H1 (cell line): ENCODE measurements at regions not wholly inside any gene's neighbourhood (a gene's known extent, or its start where the extent isn't known, plus 50 kb on each side); places are given as distances from the start of the nearest gene placed in this dataset.

Experiments
- CTCF ChIA-PET: fragments of 300-600 bp; sonication (Branson Sonifier 250); formaldehyde crosslinking; loops from one replicate; lab custom pipeline; 2021; ENCODE audit not compliant: partially characterized antibody; lab: Charles Lee
- POLR2A ChIA-PET: fragments of 300-600 bp; sonication (Branson Sonifier 250); formaldehyde crosslinking; loops from one replicate; lab custom pipeline; 2021; ENCODE audit warnings: inconsistent platforms; ENCODE audit not compliant: partially characterized antibody; lab: Charles Lee
- DNase-seq, 2 experiments: peaks; one replicate each; pipeline versions ENCODE4 v3.0.0 to v3.0.0-alpha.2; 2010 to 2022; ENCODE audit warnings: low spot score in 2 of 2, low read depth in 1 of 2, mixed read lengths in 1 of 2
- FAIRE-seq: peaks from 2 replicates; lab custom pipeline; 2011; peaks lifted over from hg19 to GRCh38; lab: Jason Lieb, UNC
- H2AFZ ChIP-seq: 2 replicates; pipeline ENCODE4 v1.8.1; 2012; ENCODE audit warnings: low read length, inconsistent platforms
- H2AK5ac ChIP-seq: 2 replicates; pipeline ENCODE4 v1.6.1; 2013; ENCODE audit warnings: low read depth, low read length
- H2BK120ac ChIP-seq: replicated peaks from 2 replicates; pipeline ENCODE3; 2013; ENCODE audit warnings: low read depth, low read length, inconsistent platforms
- H2BK12ac ChIP-seq: 2 replicates; pipeline ENCODE4 v1.6.1; 2013; ENCODE audit warnings: low read depth, low read length
- H2BK15ac ChIP-seq: 2 replicates; pipeline ENCODE4 v1.6.1; 2013; ENCODE audit warnings: low read length
- H2BK20ac ChIP-seq: 2 replicates; pipeline ENCODE4 v1.6.1; 2013; ENCODE audit warnings: low read length
- H2BK5ac ChIP-seq: 2 replicates; pipeline ENCODE4 v1.6.1; 2013; ENCODE audit warnings: low read depth, low read length
- H3K14ac ChIP-seq: 2 replicates; pipeline ENCODE4 v1.6.1; 2013; ENCODE audit warnings: inconsistent platforms; ENCODE audit not compliant: insufficient read length
- H3K18ac ChIP-seq: 2 replicates; pipeline ENCODE4 v1.6.1; 2013; ENCODE audit warnings: low read length; ENCODE audit errors: extremely low read depth
- H3K23ac ChIP-seq: 2 replicates; pipeline ENCODE4 v1.6.1; 2013; ENCODE audit warnings: inconsistent platforms; ENCODE audit not compliant: insufficient read length
- H3K23me2 ChIP-seq: 2 replicates; pipeline ENCODE4 v1.6.1; 2013; ENCODE audit warnings: low read depth, low read length
- H3K27ac ChIP-seq: 2 replicates; pipeline ENCODE4 v1.6.1; 2011; ENCODE audit warnings: low read depth, low read length, inconsistent platforms
- H3K27me3 ChIP-seq, 4 experiments: replicated peaks in 1 of 4; 1 replicate in 1 of 4; 2 replicates in 3 of 4; pipeline versions ENCODE4 v1.6.1 to v1.8.1; 2011 to 2013; ENCODE audit warnings: low read length in 3 of 4, mild to moderate bottlenecking in 3 of 4, inconsistent platforms in 2 of 4, mixed read lengths in 2 of 4, moderate library complexity in 1 of 4; ENCODE audit not compliant: control insufficient read depth in 3 of 4, insufficient read depth in 3 of 4; ENCODE audit errors: extremely low read depth in 1 of 4
- H3K36me3 ChIP-seq, 4 experiments: 2 replicates each; pipeline versions ENCODE4 v1.6.1 to v1.8.1; 2011 to 2013; ENCODE audit warnings: mild to moderate bottlenecking in 4 of 4, low read length in 3 of 4, moderate library complexity in 2 of 4, control low read depth in 1 of 4, inconsistent platforms in 1 of 4; ENCODE audit not compliant: insufficient read depth in 4 of 4, control insufficient read depth in 2 of 4
- H3K4ac ChIP-seq: replicated peaks from 2 replicates; pipeline ENCODE3; 2013; ENCODE audit warnings: low read length, low read depth, mixed read lengths, inconsistent platforms; ENCODE audit not compliant: insufficient read length
- H3K4me1 ChIP-seq, 4 experiments: replicated peaks in 1 of 4; 1 replicate in 1 of 4; 2 replicates in 3 of 4; pipeline versions ENCODE4 v1.6.1 to v1.8.1; 2011 to 2013; ENCODE audit warnings: low read length in 3 of 4, inconsistent platforms in 2 of 4, mixed read lengths in 1 of 4; ENCODE audit not compliant: insufficient read depth in 4 of 4, control insufficient read depth in 3 of 4
- H3K4me2 ChIP-seq, 2 experiments: 2 replicates each; pipeline versions ENCODE4 v1.6.1 to v1.8.1; 2011 to 2013; ENCODE audit warnings: low read depth in 2 of 2, low read length in 2 of 2, control low read depth in 1 of 2, inconsistent platforms in 1 of 2, mild to moderate bottlenecking in 1 of 2; ENCODE audit not compliant: insufficient read depth in 1 of 2
- H3K4me3 ChIP-seq, 4 experiments: fragments of 200-600, 300-600 bp in 1 of 4; sonication (generic), shearing (Covaris generic), sonication (Bioruptor Twin) in 1 of 4; 2 replicates each; pipeline versions ENCODE4 v1.5.1 to v1.8.1; 2011 to 2016; ENCODE audit warnings: low read length in 4 of 4, low read depth in 3 of 4, control low read depth in 2 of 4, inconsistent platforms in 2 of 4, mild to moderate bottlenecking in 2 of 4, mixed read lengths in 1 of 4, moderate library complexity in 1 of 4; ENCODE audit not compliant: insufficient read depth in 2 of 4; ENCODE audit errors: extremely low read depth in 1 of 4
- H3K56ac ChIP-seq: replicated peaks from 2 replicates; pipeline ENCODE3; 2013; ENCODE audit warnings: low read depth, mild to moderate bottlenecking, mixed read lengths, low read length, inconsistent platforms; ENCODE audit not compliant: insufficient read length
- H3K79me1 ChIP-seq: 2 replicates; pipeline ENCODE4 v1.6.1; 2013; ENCODE audit warnings: low read depth, low read length, control low read depth
- H3K79me2 ChIP-seq, 2 experiments: 2 replicates each; pipeline versions ENCODE4 v1.6.1 to v1.8.1; 2012 to 2013; ENCODE audit warnings: low read length in 2 of 2, mild to moderate bottlenecking in 2 of 2, inconsistent platforms in 1 of 2; ENCODE audit not compliant: insufficient read depth in 2 of 2, control insufficient read depth in 1 of 2
- H3K9ac ChIP-seq, 4 experiments: replicated peaks in 1 of 4; 1 replicate in 1 of 4; 2 replicates in 3 of 4; pipeline versions ENCODE4 v1.6.1 to v1.8.1; 2011 to 2013; ENCODE audit warnings: low read depth in 3 of 4, low read length in 3 of 4, control low read depth in 2 of 4, mild to moderate bottlenecking in 2 of 4, moderate library complexity in 2 of 4, inconsistent platforms in 1 of 4; ENCODE audit errors: extremely low read depth in 1 of 4
- H3K9me3 ChIP-seq, 2 experiments: 2 replicates each; pipeline versions ENCODE4 v1.6.1 to v1.8.1; 2012 to 2013; ENCODE audit warnings: mild to moderate bottlenecking in 2 of 2, moderate library complexity in 2 of 2, control low read depth in 1 of 2, inconsistent platforms in 1 of 2, low read depth in 1 of 2, low read length in 1 of 2, mixed read lengths in 1 of 2; ENCODE audit not compliant: insufficient read depth in 2 of 2
- H4K20me1 ChIP-seq, 2 experiments: replicated peaks in 1 of 2; 2 replicates each; pipeline versions ENCODE3 to v1.8.1; 2011 to 2013; ENCODE audit warnings: inconsistent platforms in 2 of 2, low read length in 2 of 2, mild to moderate bottlenecking in 1 of 2; ENCODE audit not compliant: insufficient read depth in 2 of 2, control insufficient read depth in 1 of 2
- H4K5ac ChIP-seq: 2 replicates; pipeline ENCODE4 v1.6.1; 2013; ENCODE audit warnings: low read length, low read depth, mixed read lengths, inconsistent platforms; ENCODE audit not compliant: insufficient read length
- H4K8ac ChIP-seq: 2 replicates; pipeline ENCODE4 v1.8.0; 2013; ENCODE audit warnings: mild to moderate bottlenecking, moderate library complexity, low read length, inconsistent platforms; ENCODE audit not compliant: insufficient read depth; ENCODE audit errors: extremely low read depth
- H4K91ac ChIP-seq: replicated peaks from 2 replicates; pipeline ENCODE3; 2013; ENCODE audit warnings: low read length, mixed read lengths, inconsistent platforms; ENCODE audit not compliant: insufficient read length
- NANOG ChIP-seq: IDR thresholded peaks from 2 replicates; pipeline ENCODE4 v1.6.1; 2011; ENCODE audit warnings: low read length, low read depth, mild to moderate bottlenecking, inconsistent platforms; ENCODE audit not compliant: insufficient read depth, poor library complexity, severe bottlenecking
- NRF1 ChIP-seq: IDR thresholded peaks from 2 replicates; pipeline ENCODE4 v1.6.1; 2011; ENCODE audit warnings: mild to moderate bottlenecking, low read depth, low read length, improper control_type of control experiment
- WGBS, 2 experiments: shearing (Covaris generic) in 1 of 2; methylation state at CpG; one replicate each; pipeline versions ENCODE4 v1.1.6 to v1.1.7; 2013 to 2015; ENCODE audit warnings: low lambda C conversion rate in 2 of 2, mixed read lengths in 2 of 2, inconsistent platforms in 1 of 2, low coverage in 1 of 2, missing lambda C conversion rate in 1 of 2; ENCODE audit not compliant: insufficient replicate concordance in 2 of 2, insufficient coverage in 1 of 2, insufficient read length in 1 of 2; ENCODE audit errors: extremely low coverage in 1 of 2, missing lambda C conversion rate in 1 of 2; 5-methylcytosine and 5-hydroxymethylcytosine counted together

DNA sequence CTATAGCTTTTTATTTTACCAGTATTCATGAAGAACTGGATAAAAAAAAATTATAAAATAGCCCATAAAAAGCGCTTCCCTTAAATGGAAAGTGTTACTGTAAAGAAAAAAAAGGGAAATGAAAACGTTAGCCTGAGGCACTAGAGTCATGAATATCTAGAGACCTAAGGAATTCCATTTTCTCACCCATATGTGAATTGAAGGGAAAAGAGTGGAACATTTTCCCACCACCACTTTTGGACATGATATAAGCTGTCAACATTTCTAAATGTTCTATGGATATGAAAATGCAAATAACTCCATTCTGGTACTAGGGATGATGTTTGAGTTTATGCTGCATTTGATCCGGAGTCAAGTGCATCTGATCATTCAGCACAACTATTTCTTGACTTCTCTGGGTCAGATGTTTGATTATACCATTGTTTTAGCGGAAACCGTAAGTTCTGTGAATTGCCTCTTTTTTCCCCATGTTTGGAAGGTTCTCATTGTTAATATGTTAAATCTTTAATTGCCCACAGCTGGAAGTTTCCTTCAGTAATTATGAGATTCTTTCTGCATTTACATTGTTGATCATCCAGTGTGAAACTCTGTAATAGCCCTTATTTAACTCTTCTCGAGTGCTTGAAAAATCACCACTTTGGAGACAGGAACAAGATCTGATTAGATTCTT lies 467.4 kb upstream of the SEMA6A start:
- Histone ChIP-seq H3K4ac (no peak overlapping the region), H3K9ac (no peak overlapping the region), H4K91ac (peak overlapping the region; percentile 25), H2BK120ac (no peak overlapping the region), H3K79me2 (no peaks in the 10 kb centered on the region), H3K4me3 (peak overlapping the region in 1 of 4 experiments; percentile 13; a peak in 1 of 8 replicates), H2BK20ac (no peak overlapping the region), H3K4me2 (peak overlapping the region; percentile 40 to 43), H3K56ac (no peak overlapping the region), H3K23me2 (no peaks in the 10 kb centered on the region), H2BK15ac (no peak overlapping the region), H4K20me1 (no peaks in the 10 kb centered on the region), H4K8ac (no peak overlapping the region), H3K79me1 (no peaks in the 10 kb centered on the region), H2BK12ac (no peak overlapping the region), H3K23ac (no peak overlapping the region), H3K9me3 (no peaks in the 10 kb centered on the region), H4K5ac (no peak overlapping the region), H3K14ac (no peak overlapping the region), H3K4me1 (peaks cover 0 to 8% (median 4%) of the 10 kb centered on the region in 4 experiments; a peak in 2 of 7 replicates), H3K36me3 (no peaks in the 10 kb centered on the region), H2BK5ac (peak overlapping the region; percentile 80; the same call in 1 of the 2 replicates), H3K27me3 (no peaks in the 10 kb centered on the region), H2AFZ (no peak overlapping the region), H3K18ac (no peak overlapping the region), H2AK5ac (no peak overlapping the region), H3K27ac (no peak overlapping the region)
- WGBS, 2 experiments: 7% methylated on average over 6 of the region's 6 CpGs; no CpG with 5 or more reads in 1 of the 2 experiments
- ChIA-PET POLR2A (interaction anchor here (0.7 to 1.3 kb wide), 3 partner anchors 12 to 601 kb away, joined by 3 to 4 read pairs (median 3); no protein-coding TSS in a partner anchor), CTCF (interaction anchor here (0.6 to 0.8 kb wide), 2 partner anchors 466 to 1567 kb away, joined by 3 to 4 read pairs; no protein-coding TSS in a partner anchor)
- FAIRE-seq (peak; percentile 42), DNase-seq (no peak)
- TF ChIP-seq NANOG: peak; percentile 34
- no peak for TF ChIP-seq NRF1
